GM20000 (cell line): ENCODE measurements at regions not wholly inside any gene's neighbourhood (a gene's known extent, or its start where the extent isn't known, plus 50 kb on each side); places are given as distances from the start of the nearest gene placed in this dataset.

ENCODE experiments used
- DNase-seq: peaks from one replicate; pipeline ENCODE4 v3.0.0; 2012; ENCODE audit warnings: low spot score
- TF ChIP-seq, protein P1 (sequence below): IDR thresholded peaks from 2 replicates; pipeline ENCODE4 v1.5.1; 2012; ENCODE audit warnings: mild to moderate bottlenecking, control low read depth; ENCODE audit errors: extremely low read depth, missing control alignments

DNA sequence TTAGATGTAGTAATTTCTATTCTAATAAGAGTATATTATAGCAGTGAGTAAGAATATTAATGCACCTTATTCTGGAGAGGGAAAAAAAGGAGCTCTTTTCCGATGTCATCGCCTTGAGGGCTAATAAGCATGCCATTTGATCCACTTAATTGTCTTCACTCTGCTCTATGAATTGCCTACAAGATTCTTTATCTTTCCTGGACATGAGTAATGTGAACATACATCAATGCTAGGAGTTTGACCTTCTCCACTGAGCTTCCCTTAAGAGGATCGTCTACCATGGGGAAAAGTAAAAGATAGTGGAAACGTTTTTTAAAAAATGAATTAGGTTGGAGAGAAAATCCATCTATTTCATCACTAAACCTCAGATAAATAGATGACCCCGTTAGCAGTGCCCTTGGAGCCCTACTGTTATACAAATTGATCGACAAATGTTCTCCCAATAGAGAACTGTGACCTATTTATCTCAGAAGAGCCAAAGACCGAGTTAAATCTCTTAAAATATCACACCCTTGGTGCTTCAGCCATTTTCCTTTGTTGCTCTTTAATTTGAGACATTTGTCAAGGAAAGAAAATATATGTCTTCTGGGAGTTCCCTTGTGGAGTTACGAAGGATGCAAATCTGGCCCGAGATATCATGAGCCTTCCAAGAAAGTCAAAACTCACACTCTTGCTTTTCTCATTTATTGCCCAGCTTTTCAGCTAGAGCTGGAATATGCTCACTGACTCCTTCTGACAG lies 898.5 kb downstream of the KCNJ2 start:
- no peak for DNase-seq
- TF ChIP-seq, protein P1, sequence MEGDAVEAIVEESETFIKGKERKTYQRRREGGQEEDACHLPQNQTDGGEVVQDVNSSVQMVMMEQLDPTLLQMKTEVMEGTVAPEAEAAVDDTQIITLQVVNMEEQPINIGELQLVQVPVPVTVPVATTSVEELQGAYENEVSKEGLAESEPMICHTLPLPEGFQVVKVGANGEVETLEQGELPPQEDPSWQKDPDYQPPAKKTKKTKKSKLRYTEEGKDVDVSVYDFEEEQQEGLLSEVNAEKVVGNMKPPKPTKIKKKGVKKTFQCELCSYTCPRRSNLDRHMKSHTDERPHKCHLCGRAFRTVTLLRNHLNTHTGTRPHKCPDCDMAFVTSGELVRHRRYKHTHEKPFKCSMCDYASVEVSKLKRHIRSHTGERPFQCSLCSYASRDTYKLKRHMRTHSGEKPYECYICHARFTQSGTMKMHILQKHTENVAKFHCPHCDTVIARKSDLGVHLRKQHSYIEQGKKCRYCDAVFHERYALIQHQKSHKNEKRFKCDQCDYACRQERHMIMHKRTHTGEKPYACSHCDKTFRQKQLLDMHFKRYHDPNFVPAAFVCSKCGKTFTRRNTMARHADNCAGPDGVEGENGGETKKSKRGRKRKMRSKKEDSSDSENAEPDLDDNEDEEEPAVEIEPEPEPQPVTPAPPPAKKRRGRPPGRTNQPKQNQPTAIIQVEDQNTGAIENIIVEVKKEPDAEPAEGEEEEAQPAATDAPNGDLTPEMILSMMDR = no peak

DNA sequence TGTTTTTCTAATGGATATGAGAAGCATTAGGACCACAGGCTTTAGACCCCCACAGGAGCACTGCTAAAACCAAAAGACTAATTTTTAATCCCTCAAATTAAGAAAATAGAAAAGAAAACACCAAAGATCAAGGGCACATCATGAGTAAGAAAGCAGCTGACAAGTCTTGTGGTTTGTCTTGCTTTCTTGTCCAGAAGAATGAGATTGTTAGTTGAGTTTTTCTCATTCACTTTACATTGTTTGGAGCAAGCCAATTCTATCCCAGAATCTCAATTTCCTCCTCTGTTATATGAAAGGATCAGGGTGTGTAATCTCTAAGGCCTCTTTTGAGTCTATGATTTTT lies 899.0 kb downstream of the KCNJ2 start:
- DNase-seq = no peak
- TF ChIP-seq, protein P1 = no peak

- DNase-seq = no peak
- TF ChIP-seq, protein P1 = no peak
Measured at GRCh38 chr17:71071041-71071440, 901.7 kb downstream of the KCNJ2 start.

DNA sequence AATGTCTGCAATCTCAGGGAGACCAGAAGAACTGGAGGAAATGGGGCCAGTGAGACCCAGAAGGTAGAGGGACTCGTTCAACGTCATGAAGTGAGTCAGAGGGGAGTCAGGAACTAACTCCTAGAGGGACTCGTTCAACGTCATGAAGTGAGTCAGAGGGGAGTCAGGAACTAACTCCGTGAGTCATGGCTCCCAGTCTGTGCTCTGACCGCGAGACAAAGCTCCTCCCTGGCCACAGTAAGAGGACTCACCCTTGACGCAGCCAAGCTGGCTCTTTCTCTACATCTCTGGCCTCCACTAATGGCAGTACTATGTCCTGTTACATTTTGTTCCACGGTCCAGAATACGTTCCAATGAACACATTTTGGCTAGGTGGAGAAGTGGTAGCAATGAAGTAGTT lies 902.5 kb downstream of the KCNJ2 start:
- TF ChIP-seq, protein P1 = no peak

DNA sequence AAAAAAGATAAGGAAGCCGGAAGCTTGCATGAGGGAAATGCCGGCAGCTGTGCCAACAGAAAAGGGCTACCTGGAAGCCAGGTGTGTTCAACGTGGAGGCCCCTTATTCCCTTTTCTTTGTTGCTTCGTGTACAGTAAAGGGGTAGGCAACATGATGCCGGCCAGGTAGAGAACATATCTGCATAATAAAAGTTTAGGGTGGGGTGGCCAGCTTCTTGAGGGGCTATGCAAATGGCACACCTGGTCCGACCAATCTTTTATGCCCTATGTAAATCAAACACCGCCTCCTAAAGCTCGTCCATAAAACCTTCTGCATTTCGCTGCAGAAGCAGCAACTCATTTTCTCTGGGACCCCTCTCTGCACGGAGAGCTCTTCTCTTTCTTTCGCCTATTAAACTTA lies 911.6 kb downstream of the KCNJ2 start:
- TF ChIP-seq, protein P1 = no peak
- no peak for DNase-seq

More for the DNA sequence above, 902.5 kb downstream of the KCNJ2 start:
- no peak for DNase-seq

- TF ChIP-seq, protein P1 = no peak
- DNase-seq = no peak
Measured at GRCh38 chr17:71081666-71082065, 912.3 kb downstream of the KCNJ2 start.

- TF ChIP-seq, protein P1 = no peak
- no peak for DNase-seq
Measured at GRCh38 chr17:71084219-71084618, 914.9 kb downstream of the KCNJ2 start.
